Cardiac fibroblast (primary cell): ENCODE measurements at regions not wholly inside any gene's neighbourhood (a gene's known extent, or its start where the extent isn't known, plus 50 kb on each side); places are given as distances from the start of the nearest gene placed in this dataset.

Experiments used
- DNase-seq, 2 donors: peaks; one replicate each; pipeline versions ENCODE4 v3.0.0 to v3.0.0-alpha.2; 2010; ENCODE audit warnings: low read depth in 2 of 2
- H3K4me3 ChIP-seq, 2 donors: replicated peaks in 1 of 2; 1 replicate in 1 of 2; 2 replicates in 1 of 2; pipeline ENCODE4 v1.5.1; 2011; ENCODE audit warnings: low read depth in 2 of 2, low read length in 2 of 2, mild to moderate bottlenecking in 2 of 2, moderate library complexity in 1 of 2
- TF ChIP-seq, protein P1 (sequence below): IDR thresholded peaks from one replicate; pipeline ENCODE4 v1.5.1; 2011; ENCODE audit warnings: low read depth, mild to moderate bottlenecking, low read length, inconsistent platforms

DNA sequence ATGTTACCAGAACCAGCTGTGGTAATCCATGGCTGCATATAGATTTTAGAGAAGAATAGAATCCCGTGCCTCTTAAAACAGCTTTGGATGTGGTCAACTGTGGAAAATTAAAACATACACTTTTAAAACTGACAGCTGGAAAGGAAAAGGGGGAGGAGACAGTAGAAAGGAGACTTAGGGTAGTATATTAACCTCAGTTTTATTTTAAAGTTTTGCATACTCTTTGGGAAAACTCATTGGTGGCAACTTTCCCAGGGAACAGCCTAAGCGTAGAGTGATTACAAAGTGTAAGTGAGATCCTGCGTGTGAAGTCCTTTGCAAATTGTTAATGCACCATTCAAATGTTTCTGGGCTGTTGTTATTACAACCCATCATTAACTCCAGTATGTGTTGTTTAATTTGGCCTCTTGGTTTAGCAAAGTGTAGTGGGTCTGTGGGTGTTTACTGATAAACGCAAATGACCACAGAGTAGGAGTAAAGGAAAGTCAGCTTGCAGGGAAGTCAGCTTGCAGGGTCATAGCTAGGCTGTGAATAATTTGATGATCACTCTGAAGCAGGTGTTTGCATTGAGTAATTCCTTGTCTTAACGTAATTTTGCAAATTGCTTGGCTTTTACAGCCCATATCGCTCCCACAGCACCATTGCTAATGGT lies 88.0 kb upstream of the DBX1 start:
- no peak for DNase-seq
- no peak overlapping the region for H3K4me3 ChIP-seq

DNA sequence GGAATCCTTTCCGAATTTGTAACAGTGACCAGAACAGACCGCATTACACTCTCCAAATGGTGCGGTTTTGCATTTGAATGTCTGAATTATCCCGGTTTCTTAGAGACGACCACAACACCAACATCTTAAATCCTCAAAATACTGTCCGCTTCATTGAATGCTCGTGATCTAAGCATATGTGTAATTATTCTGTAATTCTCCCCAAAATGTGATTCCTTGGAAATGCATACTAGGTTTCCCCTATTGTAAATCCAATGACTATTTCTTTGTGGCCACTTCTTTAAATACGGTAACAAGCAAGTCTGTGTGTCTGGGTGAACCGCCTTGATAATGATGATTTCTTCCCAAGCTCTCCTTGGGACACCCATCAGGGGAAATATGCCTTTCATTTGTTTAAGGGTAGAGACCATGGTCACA lies 87.3 kb upstream of the DBX1 start:
- TF ChIP-seq, protein P1, sequence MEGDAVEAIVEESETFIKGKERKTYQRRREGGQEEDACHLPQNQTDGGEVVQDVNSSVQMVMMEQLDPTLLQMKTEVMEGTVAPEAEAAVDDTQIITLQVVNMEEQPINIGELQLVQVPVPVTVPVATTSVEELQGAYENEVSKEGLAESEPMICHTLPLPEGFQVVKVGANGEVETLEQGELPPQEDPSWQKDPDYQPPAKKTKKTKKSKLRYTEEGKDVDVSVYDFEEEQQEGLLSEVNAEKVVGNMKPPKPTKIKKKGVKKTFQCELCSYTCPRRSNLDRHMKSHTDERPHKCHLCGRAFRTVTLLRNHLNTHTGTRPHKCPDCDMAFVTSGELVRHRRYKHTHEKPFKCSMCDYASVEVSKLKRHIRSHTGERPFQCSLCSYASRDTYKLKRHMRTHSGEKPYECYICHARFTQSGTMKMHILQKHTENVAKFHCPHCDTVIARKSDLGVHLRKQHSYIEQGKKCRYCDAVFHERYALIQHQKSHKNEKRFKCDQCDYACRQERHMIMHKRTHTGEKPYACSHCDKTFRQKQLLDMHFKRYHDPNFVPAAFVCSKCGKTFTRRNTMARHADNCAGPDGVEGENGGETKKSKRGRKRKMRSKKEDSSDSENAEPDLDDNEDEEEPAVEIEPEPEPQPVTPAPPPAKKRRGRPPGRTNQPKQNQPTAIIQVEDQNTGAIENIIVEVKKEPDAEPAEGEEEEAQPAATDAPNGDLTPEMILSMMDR = no peak

More for the DNA sequence above, 88.0 kb upstream of the DBX1 start:
- TF ChIP-seq, protein P1 = no peak

DNA sequence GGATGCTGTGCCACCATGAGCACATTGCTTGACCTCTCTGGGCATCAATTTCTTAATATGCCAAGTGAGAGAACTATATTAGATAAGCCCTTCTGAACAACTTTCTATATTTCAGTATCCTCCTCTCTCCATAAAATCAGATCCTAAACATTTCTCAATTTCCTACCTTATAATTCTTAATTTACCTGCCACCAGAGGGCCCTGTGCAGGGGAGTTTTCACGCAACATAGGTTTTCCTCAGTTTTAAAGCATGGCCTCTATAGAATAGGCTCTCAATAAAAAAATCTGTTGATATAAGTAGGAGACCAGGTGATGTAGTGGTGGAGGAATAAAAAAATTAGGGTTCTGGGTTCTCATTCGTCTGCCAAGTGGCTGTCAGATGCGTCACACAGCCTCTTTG lies 83.7 kb upstream of the DBX1 start:
- TF ChIP-seq, protein P1 = peak; percentile 42
- no peak overlapping the region for H3K4me3 ChIP-seq
- peak; percentile 7 to 8 for DNase-seq

More for the DNA sequence above, 87.3 kb upstream of the DBX1 start:
- H3K4me3 ChIP-seq = no peak overlapping the region
- no peak for DNase-seq

DNA sequence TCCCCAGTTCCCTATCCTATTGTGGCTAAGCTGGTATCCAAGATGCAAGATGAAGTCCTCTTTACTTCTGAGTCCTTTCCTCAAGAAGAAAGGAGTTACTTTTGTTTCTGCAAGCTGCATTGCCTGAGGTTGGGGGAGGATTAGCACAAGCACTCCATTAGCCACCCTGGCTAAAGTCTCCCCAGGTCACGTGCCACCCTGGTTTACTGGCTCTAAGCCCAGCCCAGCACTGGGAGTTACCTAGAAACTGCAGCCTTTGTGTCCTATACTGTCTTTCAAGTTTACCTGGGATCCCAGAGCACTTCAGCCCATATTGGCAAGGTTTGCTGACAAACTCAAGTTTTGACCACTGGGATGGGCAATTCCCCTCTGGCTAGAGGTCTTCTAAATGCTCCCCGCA lies 78.4 kb upstream of the DBX1 start:
- TF ChIP-seq, protein P1 = no peak
- no peak for DNase-seq

DNA sequence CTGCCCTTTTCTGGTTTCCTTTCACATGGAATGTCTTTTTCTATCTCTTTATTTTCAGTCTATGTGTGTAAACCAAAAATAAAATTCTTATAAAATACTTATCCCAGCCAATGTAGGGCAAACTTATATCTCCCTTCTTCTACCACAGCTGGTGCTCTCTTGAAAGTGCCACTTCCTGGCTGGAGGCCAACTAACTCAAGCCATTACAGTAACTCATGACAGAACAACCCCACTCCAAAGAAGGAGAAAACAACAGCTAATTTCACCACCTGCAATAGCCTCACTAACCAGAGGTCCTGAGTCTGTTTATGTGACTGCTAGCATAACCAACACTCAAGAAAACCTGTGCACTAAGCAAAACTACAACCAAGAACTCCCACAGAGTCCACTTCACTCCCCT lies 74.9 kb upstream of the DBX1 start:
- no peak for DNase-seq
- TF ChIP-seq, protein P1 = no peak

More for the DNA sequence above, 78.4 kb upstream of the DBX1 start:
- no peak overlapping the region for H3K4me3 ChIP-seq

DNA sequence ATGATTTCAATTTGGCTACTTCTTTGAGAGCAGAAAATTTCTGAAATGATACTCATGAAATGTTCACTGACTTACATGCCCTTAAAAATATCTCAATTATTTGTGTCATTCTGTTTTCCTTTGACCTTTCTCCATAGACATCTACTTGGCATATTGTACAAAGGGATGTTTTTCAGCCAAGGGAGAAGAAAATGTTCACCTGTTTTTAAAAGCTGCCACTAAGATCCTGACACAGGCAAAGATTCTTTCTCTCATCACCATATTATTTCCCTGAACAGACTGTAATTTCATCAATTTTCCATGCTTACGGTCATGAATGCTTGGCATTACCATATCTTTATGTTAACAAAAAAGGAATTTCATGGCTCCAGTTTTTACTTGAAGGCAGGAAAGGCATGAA lies 67.4 kb upstream of the DBX1 start:
- TF ChIP-seq, protein P1 = no peak
- DNase-seq = no peak
- no peak overlapping the region for H3K4me3 ChIP-seq

More for the DNA sequence above, 74.9 kb upstream of the DBX1 start:
- no peak overlapping the region for H3K4me3 ChIP-seq

DNA sequence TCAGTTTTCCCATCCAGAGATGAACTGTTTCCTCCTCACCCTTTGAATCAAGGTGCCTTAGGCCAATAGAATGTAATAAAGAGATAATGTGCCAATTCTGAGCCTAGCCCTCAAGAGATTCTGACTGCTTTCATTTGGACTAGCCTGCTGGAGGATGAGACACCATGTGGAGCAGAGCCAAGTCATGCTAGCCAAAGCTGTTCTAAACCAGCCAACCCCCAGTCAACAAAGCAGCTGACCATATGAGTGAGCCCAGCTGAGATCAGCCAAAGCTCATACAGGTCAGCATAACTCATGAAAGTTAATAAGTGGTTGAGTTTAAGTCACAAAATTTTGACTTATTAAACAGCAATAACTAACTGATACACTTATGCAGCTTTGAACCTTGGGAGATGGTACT lies 66.7 kb upstream of the DBX1 start:
- TF ChIP-seq, protein P1 = no peak
- no peak overlapping the region for H3K4me3 ChIP-seq
- DNase-seq = peak in 1 of 2 donors; percentile 32
